Kidney epithelial cell (primary cell): ENCODE measurements at regions not wholly inside any gene's neighbourhood (a gene's known extent, or its start where the extent isn't known, plus 50 kb on each side); places are given as distances from the start of the nearest gene placed in this dataset.

ENCODE experiments used
- DNase-seq: peaks from one replicate; pipeline ENCODE4 v3.0.0-alpha.2; 2010; ENCODE audit warnings: low read depth
- H3K27me3 ChIP-seq: 2 replicates; pipeline ENCODE4 v1.6.0; 2011; ENCODE audit warnings: low read length; ENCODE audit not compliant: control insufficient read depth, insufficient read depth
- H3K36me3 ChIP-seq: 2 replicates; pipeline ENCODE4 v1.5.1; 2011; ENCODE audit warnings: low read length; ENCODE audit not compliant: control insufficient read depth, insufficient read depth
- H3K4me3 ChIP-seq: 2 replicates; pipeline ENCODE4 v1.5.1; 2011; ENCODE audit warnings: low read depth, mild to moderate bottlenecking, control low read depth, low read length
- CTCF ChIP-seq: IDR thresholded peaks from 2 replicates; pipeline ENCODE4 v1.5.1; 2011; ENCODE audit warnings: mild to moderate bottlenecking, moderate library complexity, low read length, control low read depth, inconsistent platforms; ENCODE audit not compliant: insufficient read depth, poor library complexity, severe bottlenecking

DNA sequence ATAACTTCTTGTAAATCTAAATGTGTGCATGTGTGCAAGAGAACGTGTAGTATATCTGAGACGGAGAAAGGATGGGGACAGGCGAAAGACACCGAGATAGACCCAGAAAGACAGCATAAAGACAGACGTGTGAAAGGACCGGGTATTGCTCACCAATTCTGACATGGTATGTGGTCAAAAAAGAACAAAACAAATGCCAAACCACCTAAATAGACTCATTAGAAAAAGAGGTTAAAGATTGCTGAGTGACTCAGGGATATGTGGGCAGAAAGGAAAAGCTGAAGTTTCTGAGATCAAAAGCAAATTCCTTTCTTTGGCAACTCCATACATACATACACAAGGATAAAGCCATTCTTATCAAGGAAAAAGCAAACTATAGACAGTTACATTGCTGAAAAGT, 179.7 kb upstream of the TSC22D1 start:
- H3K27me3 ChIP-seq: no peaks in the 10 kb centered on the region
- no peaks in the 10 kb centered on the region for H3K36me3 ChIP-seq
- no peak overlapping the region for H3K4me3 ChIP-seq
- TF ChIP-seq CTCF: no peak
- DNase-seq: peak; percentile 76

GRCh38 chr13:44752164-44752563, 176.0 kb upstream of the TSC22D1 start:
- no peaks in the 10 kb centered on the region for H3K27me3 ChIP-seq
- no peak overlapping the region for H3K4me3 ChIP-seq
- no peaks in the 10 kb centered on the region for H3K36me3 ChIP-seq
- DNase-seq: no peak
- TF ChIP-seq CTCF: no peak

- H3K27me3 ChIP-seq: no peaks in the 10 kb centered on the region
- no peak overlapping the region for H3K4me3 ChIP-seq
- no peaks in the 10 kb centered on the region for H3K36me3 ChIP-seq
- DNase-seq: no peak
- no peak for TF ChIP-seq CTCF
Observed at GRCh38 chr13:44750630-44751029, 174.5 kb upstream of the TSC22D1 start.

- H3K27me3 ChIP-seq: no peaks in the 10 kb centered on the region
- no peak for TF ChIP-seq CTCF
- no peaks in the 10 kb centered on the region for H3K36me3 ChIP-seq
- no peak overlapping the region for H3K4me3 ChIP-seq
- no peak for DNase-seq
Observed at GRCh38 chr13:44749906-44750305, 173.8 kb upstream of the TSC22D1 start.

DNA sequence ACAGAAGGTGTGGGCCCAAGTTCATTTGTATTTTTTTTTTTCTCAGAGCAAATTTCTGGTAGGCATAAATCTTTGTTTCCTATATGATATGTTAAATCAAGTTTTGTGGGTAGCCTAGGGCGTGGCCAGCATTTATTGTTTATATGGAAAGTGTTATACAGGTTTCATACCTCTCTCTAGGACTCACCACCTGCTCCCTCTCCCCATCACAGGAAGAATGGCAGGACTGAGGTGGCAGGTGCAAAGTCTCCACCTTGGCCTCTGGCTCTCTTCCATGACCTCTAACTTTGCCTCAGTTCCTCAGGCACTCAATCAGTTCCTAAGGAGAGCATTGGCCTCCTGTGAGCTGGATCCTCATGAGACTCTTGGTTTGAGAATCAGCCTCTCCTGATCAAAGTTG, 172.3 kb upstream of the TSC22D1 start:
- Histone ChIP-seq H3K36me3 (no peaks in the 10 kb centered on the region), H3K4me3 (no peak overlapping the region), H3K27me3 (no peaks in the 10 kb centered on the region)
- no peak for DNase-seq
- TF ChIP-seq CTCF: no peak

DNA sequence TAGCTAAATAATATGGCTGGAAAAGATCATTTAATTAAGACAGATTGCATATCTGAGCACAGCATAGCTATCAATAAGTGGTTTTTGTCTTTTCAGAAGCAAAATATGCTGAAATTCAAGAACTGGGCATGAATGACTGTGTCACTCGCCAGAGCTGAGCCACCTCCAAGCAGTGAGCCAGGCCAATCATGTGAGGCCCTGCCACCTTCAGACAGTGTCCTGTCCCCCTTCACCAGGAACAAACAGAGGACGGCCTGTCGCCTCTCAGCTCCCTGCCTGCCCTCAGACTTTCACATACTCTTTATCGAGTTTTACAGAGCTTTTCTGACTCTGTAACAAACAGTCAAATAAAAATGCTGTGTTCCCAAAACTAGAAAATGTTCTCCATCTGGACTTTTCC, 171.0 kb upstream of the TSC22D1 start:
- no peak for TF ChIP-seq CTCF
- H3K27me3 ChIP-seq: no peaks in the 10 kb centered on the region
- no peak for DNase-seq
- no peak overlapping the region for H3K4me3 ChIP-seq
- H3K36me3 ChIP-seq: no peaks in the 10 kb centered on the region
